AG09319 (cell line): ENCODE measurements at regions not wholly inside any gene's neighbourhood (a gene's known extent, or its start where the extent isn't known, plus 50 kb on each side); places are given as distances from the start of the nearest gene placed in this dataset.

Experiments used
- DNase-seq: peaks from one replicate; pipeline ENCODE4 v3.0.0-alpha.2; 2010; ENCODE audit warnings: low read depth; ENCODE audit errors: extremely low read depth
- TF ChIP-seq, protein P1 (sequence below): IDR thresholded peaks from 2 replicates; pipeline ENCODE4 v1.5.1; 2011; ENCODE audit warnings: low read depth, mild to moderate bottlenecking, inconsistent platforms, low read length, moderate library complexity

DNA sequence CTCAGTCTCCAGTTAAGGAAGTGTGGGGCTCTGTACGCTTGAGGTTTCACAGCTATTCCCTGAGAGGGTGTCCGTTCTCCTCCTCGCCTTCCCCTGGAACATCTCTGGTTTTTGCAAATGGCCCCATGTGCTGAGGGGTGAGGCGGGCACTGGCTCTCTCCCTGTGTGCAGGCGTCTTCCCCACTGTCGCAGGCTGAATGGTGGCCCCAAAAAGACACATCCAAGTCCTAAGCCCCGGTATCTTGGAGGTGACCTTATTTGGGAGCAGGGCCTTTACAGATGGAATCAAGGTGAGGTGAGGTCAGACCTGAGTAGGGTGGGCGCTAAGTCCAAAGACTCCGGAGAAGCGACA lies 98.0 kb upstream of the TMPRSS2 start:
- TF ChIP-seq, protein P1, sequence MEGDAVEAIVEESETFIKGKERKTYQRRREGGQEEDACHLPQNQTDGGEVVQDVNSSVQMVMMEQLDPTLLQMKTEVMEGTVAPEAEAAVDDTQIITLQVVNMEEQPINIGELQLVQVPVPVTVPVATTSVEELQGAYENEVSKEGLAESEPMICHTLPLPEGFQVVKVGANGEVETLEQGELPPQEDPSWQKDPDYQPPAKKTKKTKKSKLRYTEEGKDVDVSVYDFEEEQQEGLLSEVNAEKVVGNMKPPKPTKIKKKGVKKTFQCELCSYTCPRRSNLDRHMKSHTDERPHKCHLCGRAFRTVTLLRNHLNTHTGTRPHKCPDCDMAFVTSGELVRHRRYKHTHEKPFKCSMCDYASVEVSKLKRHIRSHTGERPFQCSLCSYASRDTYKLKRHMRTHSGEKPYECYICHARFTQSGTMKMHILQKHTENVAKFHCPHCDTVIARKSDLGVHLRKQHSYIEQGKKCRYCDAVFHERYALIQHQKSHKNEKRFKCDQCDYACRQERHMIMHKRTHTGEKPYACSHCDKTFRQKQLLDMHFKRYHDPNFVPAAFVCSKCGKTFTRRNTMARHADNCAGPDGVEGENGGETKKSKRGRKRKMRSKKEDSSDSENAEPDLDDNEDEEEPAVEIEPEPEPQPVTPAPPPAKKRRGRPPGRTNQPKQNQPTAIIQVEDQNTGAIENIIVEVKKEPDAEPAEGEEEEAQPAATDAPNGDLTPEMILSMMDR, result no peak

DNA sequence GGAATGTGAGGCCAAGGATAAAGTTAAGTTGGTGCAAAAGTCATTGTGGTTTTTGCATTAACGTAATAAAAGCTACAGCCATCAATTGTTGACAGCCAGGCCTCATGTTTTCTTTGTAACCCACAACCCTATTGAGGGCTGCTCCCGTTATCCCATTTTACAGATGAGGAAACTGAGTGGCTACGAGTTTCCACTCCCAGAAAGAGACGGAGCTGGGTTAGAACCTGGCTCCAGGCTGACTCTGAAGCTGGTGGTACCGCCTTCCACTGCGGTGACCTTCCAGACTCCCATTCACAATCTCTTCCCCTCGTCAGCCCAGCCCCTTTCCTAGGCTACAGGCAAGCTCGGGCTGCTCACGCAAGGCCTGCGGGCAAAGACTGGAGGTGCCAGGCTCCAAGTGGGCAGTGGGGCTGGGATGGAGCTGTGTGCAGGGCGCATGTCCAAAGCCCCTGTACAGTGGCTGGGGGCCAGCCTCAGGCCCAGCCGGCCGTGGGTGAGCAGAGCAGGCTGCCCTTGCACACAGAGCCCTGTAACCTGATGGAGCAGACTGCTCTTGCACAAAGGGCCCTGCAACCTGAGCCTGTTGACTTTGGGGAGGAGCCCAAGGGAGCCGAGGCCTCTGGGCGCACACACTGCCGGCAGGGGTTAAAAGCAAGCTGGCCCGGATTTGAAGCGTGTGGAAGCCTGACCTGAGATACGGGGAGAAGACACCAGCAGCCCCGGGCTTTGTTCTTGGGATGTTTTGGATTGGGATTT lies 97.4 kb upstream of the TMPRSS2 start:
- no peak for DNase-seq
- TF ChIP-seq, protein P1, result no peak

More for the DNA sequence above, 98.0 kb upstream of the TMPRSS2 start:
- DNase-seq, result no peak

DNA sequence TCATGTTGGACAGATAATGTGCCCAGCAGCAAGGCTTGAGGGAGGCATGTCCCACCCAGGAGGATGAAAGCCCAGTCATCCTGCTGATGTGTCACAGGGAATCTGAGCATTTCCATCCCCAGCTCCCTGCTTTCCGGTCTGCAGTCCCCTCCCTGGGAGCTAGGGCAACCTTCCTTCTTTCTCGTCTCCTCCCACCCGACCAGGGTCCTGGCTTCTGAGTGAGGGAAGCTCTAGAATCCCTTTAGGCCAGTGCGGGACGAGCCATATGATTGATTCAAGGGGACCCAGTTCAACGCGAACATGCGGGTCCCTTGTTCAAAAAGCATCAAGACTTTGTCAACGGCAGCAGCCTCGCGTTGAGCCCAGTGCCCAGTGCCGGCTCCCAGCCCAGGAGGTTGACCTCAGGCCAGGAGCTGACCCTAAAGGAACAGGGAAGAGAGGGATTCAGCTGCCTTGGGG lies 96.7 kb upstream of the TMPRSS2 start:
- DNase-seq, result no peak
- TF ChIP-seq, protein P1, result no peak

DNA sequence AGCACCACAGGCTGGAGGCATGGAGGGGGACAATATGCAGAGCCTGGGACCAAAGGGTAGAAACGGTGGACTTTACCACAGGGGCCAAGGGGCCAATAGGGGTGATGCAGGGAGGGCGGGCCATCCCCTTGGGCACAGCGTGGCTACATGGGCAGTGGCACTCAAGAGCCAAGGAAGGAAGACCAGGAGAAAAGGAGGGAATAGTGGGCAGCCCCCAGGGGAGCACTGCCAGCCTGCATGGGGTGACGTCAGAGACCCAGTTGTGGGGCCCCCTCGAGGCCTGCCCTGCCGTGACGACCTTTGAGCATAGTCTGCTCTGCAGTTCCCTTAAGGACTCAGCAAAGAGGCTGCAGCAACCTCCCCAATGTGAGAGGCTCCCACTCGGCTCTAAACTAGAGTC lies 95.5 kb upstream of the TMPRSS2 start:
- TF ChIP-seq, protein P1, result no peak
- no peak for DNase-seq

DNA sequence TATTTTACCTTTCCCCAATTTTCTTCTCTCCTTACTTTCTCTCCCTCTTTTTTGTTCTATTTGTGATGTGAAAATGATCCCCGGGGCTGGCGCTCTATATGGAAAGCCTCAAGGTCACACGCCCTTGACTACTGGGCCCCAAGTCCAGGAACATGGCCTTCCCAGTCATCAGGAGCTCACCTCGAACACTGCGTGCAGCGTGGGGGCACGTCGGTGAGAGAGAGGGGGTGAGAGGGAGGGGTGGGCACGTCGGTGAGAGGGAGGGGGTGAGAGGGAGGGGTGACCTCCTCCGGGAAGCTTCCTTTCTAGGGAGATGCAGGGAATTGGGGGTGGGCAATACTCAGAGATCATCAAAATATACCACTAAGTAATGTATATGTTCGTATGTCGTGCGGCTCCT lies 94.6 kb upstream of the TMPRSS2 start:
- DNase-seq, result no peak
- TF ChIP-seq, protein P1, result no peak

DNA sequence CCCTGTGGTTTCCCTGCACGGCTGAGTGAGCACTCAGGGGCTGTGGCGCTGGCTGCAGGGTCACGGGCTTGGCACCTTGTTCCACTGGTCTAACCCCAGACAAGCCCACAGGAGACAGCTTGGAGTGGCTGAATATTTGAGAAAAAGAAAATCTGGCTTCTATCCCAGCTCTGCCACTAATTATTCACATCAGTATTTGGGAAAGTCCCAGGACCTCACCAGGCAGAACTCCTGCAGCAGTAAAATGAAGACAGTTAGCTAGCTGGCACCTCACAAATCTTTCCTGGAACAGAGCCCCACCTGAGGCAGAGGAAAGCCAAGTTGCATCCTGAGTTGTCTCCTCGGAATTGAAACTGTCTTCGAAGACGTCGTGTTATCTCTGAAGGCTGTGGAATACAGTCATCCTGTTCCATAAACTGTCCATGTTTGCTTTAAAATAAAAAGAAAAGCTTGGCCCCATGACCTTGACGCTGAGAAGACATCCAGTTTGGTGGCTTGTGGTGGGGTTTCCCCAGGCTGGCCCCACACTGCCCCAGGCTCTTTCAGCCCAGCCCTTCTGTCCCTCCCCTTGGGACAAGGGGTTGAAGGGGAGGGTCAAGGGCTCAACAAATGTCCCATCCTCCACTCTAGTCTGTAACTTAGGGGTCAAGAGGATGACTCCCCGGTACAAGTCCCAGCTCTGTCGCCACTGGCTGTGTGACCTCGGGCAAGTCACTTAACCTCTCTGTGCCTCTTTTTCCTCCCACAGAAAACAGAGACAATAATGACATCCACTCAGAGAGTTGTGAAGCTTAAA lies 93.8 kb upstream of the TMPRSS2 start:
- DNase-seq, result peak; percentile 10
- TF ChIP-seq, protein P1, result no peak

DNA sequence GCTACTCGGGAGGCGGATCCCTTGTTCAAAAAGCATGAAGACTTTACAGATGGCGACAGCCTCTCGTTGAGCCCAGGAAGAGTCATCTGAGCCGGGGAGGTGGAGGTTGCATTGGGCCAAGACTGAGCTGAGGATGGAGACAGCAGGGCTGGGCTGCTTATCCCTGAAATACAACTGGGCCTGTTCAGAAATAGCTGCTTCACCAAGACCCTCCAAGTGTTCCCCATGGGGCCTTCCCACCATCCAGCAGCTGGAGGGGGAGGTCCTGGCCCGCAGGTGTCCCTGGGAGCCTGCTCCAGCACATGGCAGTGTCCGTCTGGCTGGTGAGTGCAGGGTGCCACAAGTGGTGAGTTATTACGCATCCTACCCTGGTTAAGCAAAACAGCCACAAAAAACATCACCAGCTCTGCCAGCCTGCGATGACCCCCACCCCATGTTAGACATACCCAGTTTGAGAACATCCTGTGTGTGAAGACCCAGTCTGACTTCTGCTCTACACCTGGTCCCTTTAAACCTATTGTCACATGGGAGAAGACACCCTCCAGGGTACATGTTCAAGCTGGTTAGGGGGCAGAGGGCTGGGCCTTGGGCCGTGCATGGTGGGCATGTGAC lies 93.1 kb upstream of the TMPRSS2 start:
- no peak for DNase-seq
- TF ChIP-seq, protein P1, result no peak
